Left hindlimb (tissue), 1 donor: ENCODE measurements at regions not wholly inside any gene's neighbourhood (a gene's known extent, or its start where the extent isn't known, plus 50 kb on each side); places are given as distances from the start of the nearest gene placed in this dataset.

Experiments used
- DNase-seq: peaks from one replicate; pipeline ENCODE4 v3.0.0-alpha.2; 2018

- no peak for DNase-seq
Observed at GRCh38 chr5:10875201-10875768, 114.3 kb upstream of the DAP start.

- no peak for DNase-seq
Observed at GRCh38 chr5:10874541-10874940, 113.5 kb upstream of the DAP start.

- DNase-seq = no peak
Observed at GRCh38 chr5:10870791-10871190, 109.8 kb upstream of the DAP start.

GRCh38 chr5:10868956-10869355, 107.9 kb upstream of the DAP start:
- no peak for DNase-seq

GRCh38 chr5:10867389-10868303, 106.6 kb upstream of the DAP start:
- DNase-seq = no peak

- DNase-seq = no peak
Observed at GRCh38 chr5:10866913-10867312, 105.9 kb upstream of the DAP start.

GRCh38 chr5:10863763-10864383, 102.8 kb upstream of the DAP start:
- DNase-seq = peak; percentile 57

GRCh38 chr5:10862085-10862484, 101.1 kb upstream of the DAP start:
- DNase-seq = no peak

GRCh38 chr5:10861423-10861790, 100.4 kb upstream of the DAP start:
- DNase-seq = no peak

GRCh38 chr5:10860645-10861422, 99.8 kb upstream of the DAP start:
- DNase-seq = no peak

- no peak for DNase-seq
Observed at GRCh38 chr5:10860196-10860543, 99.1 kb upstream of the DAP start.

GRCh38 chr5:10859393-10860195, 98.6 kb upstream of the DAP start:
- DNase-seq = no peak

GRCh38 chr5:10858945-10859344, 97.9 kb upstream of the DAP start:
- DNase-seq = no peak

- DNase-seq = no peak
Observed at GRCh38 chr5:10858307-10858706, 97.3 kb upstream of the DAP start.

GRCh38 chr5:10857338-10857733, 96.3 kb upstream of the DAP start:
- DNase-seq = no peak

- DNase-seq = peak; percentile 78
Observed at GRCh38 chr5:10856683-10857337, 95.8 kb upstream of the DAP start.

- DNase-seq = no peak
Observed at GRCh38 chr5:10856071-10856470, 95.0 kb upstream of the DAP start.

GRCh38 chr5:10854506-10855277, 93.7 kb upstream of the DAP start:
- DNase-seq = no peak

GRCh38 chr5:10853154-10853553, 92.1 kb upstream of the DAP start:
- no peak for DNase-seq

GRCh38 chr5:10849278-10849677, 88.2 kb upstream of the DAP start:
- no peak for DNase-seq

- no peak for DNase-seq
Observed at GRCh38 chr5:10844016-10844415, 83.0 kb upstream of the DAP start.
